H9 (cell line): ENCODE measurements at regions not wholly inside any gene's neighbourhood (a gene's known extent, or its start where the extent isn't known, plus 50 kb on each side); places are given as distances from the start of the nearest gene placed in this dataset.
A peak's percentile ranks its signal among the peaks of the same experiment; 100 is the strongest.

Experiments
- DNase-seq: peaks from one replicate; pipeline ENCODE4 v3.0.0-alpha.2; 2017
- H2AFZ ChIP-seq: one replicate; pipeline ENCODE4 v1.6.1; 2013; ENCODE audit warnings: mild to moderate bottlenecking, low read length, control low read depth, moderate library complexity
- H2AK5ac ChIP-seq: 2 replicates; pipeline ENCODE4 v1.6.1; 2013; ENCODE audit warnings: low read length, control low read depth, mixed read lengths; ENCODE audit not compliant: insufficient read length
- H2BK120ac ChIP-seq: one replicate; pipeline ENCODE4 v1.6.1; 2013; ENCODE audit warnings: low read depth, mild to moderate bottlenecking, low read length, control low read depth, inconsistent platforms; ENCODE audit not compliant: poor library complexity, severe bottlenecking
- H2BK12ac ChIP-seq: 2 replicates; pipeline ENCODE4 v1.6.1; 2013; ENCODE audit warnings: low read length, control low read depth, mixed read lengths, low read depth; ENCODE audit not compliant: insufficient read length
- H2BK15ac ChIP-seq: 2 replicates; pipeline ENCODE4 v1.6.1; 2013; ENCODE audit warnings: low read depth, low read length, control low read depth
- H2BK20ac ChIP-seq: one replicate; pipeline ENCODE4 v1.6.1; 2013; ENCODE audit warnings: low read depth, mild to moderate bottlenecking, low read length, control low read depth, inconsistent platforms; ENCODE audit not compliant: poor library complexity, severe bottlenecking
- H2BK5ac ChIP-seq: 2 replicates; pipeline ENCODE4 v1.6.1; 2013; ENCODE audit warnings: low read length, control low read depth, mixed read lengths; ENCODE audit not compliant: insufficient read length
- H3K14ac ChIP-seq: 2 replicates; pipeline ENCODE4 v1.6.1; 2013; ENCODE audit warnings: low read length, control low read depth; ENCODE audit not compliant: insufficient read depth
- H3K18ac ChIP-seq: 2 replicates; pipeline ENCODE4 v1.6.1; 2013; ENCODE audit warnings: low read depth, mild to moderate bottlenecking, mixed read lengths, low read length, control low read depth; ENCODE audit not compliant: insufficient read length
- H3K23ac ChIP-seq: 2 replicates; pipeline ENCODE4 v1.6.1; 2013; ENCODE audit warnings: low read length, control low read depth, mixed read lengths, low read depth; ENCODE audit not compliant: insufficient read length
- H3K23me2 ChIP-seq: 2 replicates; pipeline ENCODE4 v1.6.1; 2013; ENCODE audit warnings: low read depth, mild to moderate bottlenecking, mixed read lengths, low read length, control low read depth; ENCODE audit not compliant: insufficient read length, poor library complexity, severe bottlenecking
- H3K27ac ChIP-seq: 2 replicates; pipeline ENCODE4 v1.5.1; 2013; ENCODE audit warnings: low read length, control low read depth, mixed read lengths, low read depth; ENCODE audit not compliant: insufficient read length
- H3K27me3 ChIP-seq: 2 replicates; pipeline ENCODE4 v1.6.1; 2013; ENCODE audit warnings: low read length, control low read depth, inconsistent platforms; ENCODE audit not compliant: insufficient read depth
- H3K4ac ChIP-seq: 2 replicates; pipeline ENCODE4 v1.6.1; 2013; ENCODE audit warnings: low read depth, mild to moderate bottlenecking, control low read depth, inconsistent platforms, low read length, moderate library complexity
- H3K4me1 ChIP-seq: 2 replicates; pipeline ENCODE4 v1.6.1; 2013; ENCODE audit warnings: low read length, control low read depth, inconsistent platforms; ENCODE audit not compliant: insufficient read depth
- H3K4me2 ChIP-seq: 2 replicates; pipeline ENCODE4 v1.6.1; 2013; ENCODE audit warnings: low read length, control low read depth, mixed read lengths; ENCODE audit not compliant: insufficient read length, insufficient read depth
- H3K56ac ChIP-seq: 2 replicates; pipeline ENCODE4 v1.6.1; 2013; ENCODE audit warnings: low read depth, mild to moderate bottlenecking, mixed read lengths, low read length, control low read depth; ENCODE audit not compliant: insufficient read length
- H3K79me1 ChIP-seq: 2 replicates; pipeline ENCODE4 v1.6.1; 2013; ENCODE audit warnings: low read depth, mild to moderate bottlenecking, moderate library complexity, low read length, control low read depth, inconsistent platforms; ENCODE audit not compliant: insufficient read depth, poor library complexity, severe bottlenecking
- H3K79me2 ChIP-seq: 2 replicates; pipeline ENCODE4 v1.6.1; 2013; ENCODE audit warnings: low read length, control low read depth, inconsistent platforms; ENCODE audit not compliant: insufficient read depth
- H3K9ac ChIP-seq: 2 replicates; pipeline ENCODE4 v1.6.1; 2013; ENCODE audit warnings: low read length, control low read depth, mixed read lengths; ENCODE audit not compliant: insufficient read length; ENCODE audit errors: extremely low read depth
- H3K9me3 ChIP-seq: one replicate; pipeline ENCODE4 v1.6.1; 2013; ENCODE audit warnings: low read depth, low read length, inconsistent platforms; ENCODE audit not compliant: control insufficient read depth
- H3T11ph ChIP-seq: one replicate; pipeline ENCODE4 v1.6.1; 2013; ENCODE audit warnings: mild to moderate bottlenecking, low read length, control low read depth, inconsistent platforms
- H4K20me1 ChIP-seq: one replicate; pipeline ENCODE4 v1.6.1; 2013; ENCODE audit not compliant: control insufficient read depth, insufficient read length, insufficient read depth
- H4K5ac ChIP-seq: 2 replicates; pipeline ENCODE4 v1.6.1; 2013; ENCODE audit warnings: low read depth, mild to moderate bottlenecking, mixed read lengths, low read length, control low read depth; ENCODE audit not compliant: insufficient read length
- H4K8ac ChIP-seq: replicated peaks from 2 replicates; pipeline ENCODE4 v1.6.1; 2013; ENCODE audit warnings: low read length, control low read depth, mixed read lengths, low read depth; ENCODE audit not compliant: insufficient read length
- H4K91ac ChIP-seq: 2 replicates; pipeline ENCODE4 v1.6.1; 2013; ENCODE audit warnings: low read depth, mild to moderate bottlenecking, moderate library complexity, mixed read lengths, low read length, control low read depth; ENCODE audit not compliant: insufficient read length
- H3K27ac Mint-ChIP-seq, 3 experiments: 2 replicates in 2 of 3; 3 replicates in 1 of 3; pipeline ENCODE4 v1.8.0; 2020 to 2021; ENCODE audit warnings: mixed read lengths in 3 of 3, mild to moderate bottlenecking in 1 of 3, moderate library complexity in 1 of 3
- H3K27me3 Mint-ChIP-seq: 2 replicates; pipeline ENCODE4 v1.8.0; 2021; ENCODE audit warnings: low read depth, mild to moderate bottlenecking, moderate library complexity, mixed read lengths
- H3K36me3 Mint-ChIP-seq, 3 experiments: 2 replicates in 2 of 3; 3 replicates in 1 of 3; pipeline ENCODE4 v1.8.0; 2020 to 2021; ENCODE audit warnings: low read depth in 3 of 3, mixed read lengths in 3 of 3; ENCODE audit not compliant: insufficient read depth in 1 of 3
- H3K4me1 Mint-ChIP-seq, 2 experiments: 2 replicates each; pipeline ENCODE4 v1.8.0; 2020; ENCODE audit warnings: mixed read lengths in 2 of 2
- H3K4me3 Mint-ChIP-seq, 2 experiments: 2 replicates in 1 of 2; 3 replicates in 1 of 2; pipeline ENCODE4 v1.8.0; 2020 to 2021; ENCODE audit warnings: mild to moderate bottlenecking in 2 of 2, mixed read lengths in 2 of 2, moderate library complexity in 1 of 2
- H3K9me3 Mint-ChIP-seq, 2 experiments: 2 replicates in 1 of 2; 3 replicates in 1 of 2; pipeline ENCODE4 v1.8.0; 2020; ENCODE audit warnings: mild to moderate bottlenecking in 2 of 2, mixed read lengths in 2 of 2, moderate library complexity in 1 of 2
- CTCF ChIP-seq: fragments of 200-600 bp; sonication (generic); conservative IDR thresholded peaks from 3 replicates; pipeline ENCODE4 v1.8.0; 2021; ENCODE audit warnings: antibody characterized with exemption, mild to moderate bottlenecking
- WGBS: extraction: QIAGEN DNeasy Blood & Tissue Kit; methylation state at CpG from one replicate; pipeline ENCODE4 v1.1.7; 2013; ENCODE audit warnings: missing lambda C conversion rate, low lambda C conversion rate, mixed read lengths; ENCODE audit not compliant: insufficient read length; ENCODE audit errors: extremely low coverage; 5-methylcytosine and 5-hydroxymethylcytosine counted together

GRCh38 chr15:85312929-85313331 is 67.5 kb upstream of the AKAP13 start:
- peak overlapping the region in 1 of 3 experiments; percentile 49; a peak in 1 of 7 replicates for H3K27ac Mint-ChIP-seq

More at GRCh38 chr15:85312929-85313331, 67.5 kb upstream of the AKAP13 start:
- Histone ChIP-seq H3K9me3 (no peaks in the 10 kb centered on the region), H3K27me3 (no peaks in the 10 kb centered on the region), H4K91ac (no peak overlapping the region), H2BK20ac (no peak overlapping the region), H3K23me2 (no peaks in the 10 kb centered on the region), H4K5ac (no peak overlapping the region), H3T11ph (no peak overlapping the region), H4K20me1 (no peaks in the 10 kb centered on the region), H2BK15ac (no peak overlapping the region), H3K79me1 (no peaks in the 10 kb centered on the region), H3K23ac (no peak overlapping the region), H3K14ac (no peak overlapping the region), H2AFZ (no peak overlapping the region), H3K4me2 (peak overlapping the region; percentile 8), H3K4me1 (peaks cover 5% of the 10 kb centered on the region; the same call in 1 of the 2 replicates), H2BK12ac (no peak overlapping the region), H4K8ac (no peak overlapping the region), H2BK5ac (no peak overlapping the region), H2AK5ac (no peak overlapping the region), H3K27ac (no peak overlapping the region), H3K56ac (no peak overlapping the region), H3K9ac (no peak overlapping the region), H2BK120ac (no peak overlapping the region), H3K79me2 (no peaks in the 10 kb centered on the region), H3K18ac (no peak overlapping the region), H3K4ac (no peak overlapping the region)
- no CpG with 5 or more reads among the region's 2 CpGs for WGBS
- H3K4me3 Mint-ChIP-seq = no peak overlapping the region; a peak in 1 of 5 replicates
- no peak for DNase-seq
- H3K9me3 Mint-ChIP-seq = no peaks in the 10 kb centered on the region; a peak in 2 of 5 replicates
- TF ChIP-seq CTCF = no peak; the same call in 2 of the 3 replicates
- no peaks in the 10 kb centered on the region for H3K36me3 Mint-ChIP-seq
- H3K4me1 Mint-ChIP-seq = peaks cover 9 to 14% of the 10 kb centered on the region in 2 experiments
- peaks cover 7% of the 10 kb centered on the region; the same call in 1 of the 2 replicates for H3K27me3 Mint-ChIP-seq
